BE2C (cell line): ENCODE measurements at regions not wholly inside any gene's neighbourhood (a gene's known extent, or its start where the extent isn't known, plus 50 kb on each side); places are given as distances from the start of the nearest gene placed in this dataset.
"Not testable (repeated sequence)": the region's sequence is repeated elsewhere in the genome, so short reads cannot be mapped to it uniquely, and the experiment has no call there.

Experiments used
- DNase-seq: peaks from one replicate; pipeline ENCODE4 v3.0.0-alpha.2; 2020
- H3K27me3 ChIP-seq: fragments of 250-450 bp; sonication (Bioruptor Pico); 2 replicates; pipeline ENCODE4 v1.5.1; 2020; ENCODE audit warnings: mild to moderate bottlenecking
- H3K36me3 ChIP-seq: fragments of 250-450 bp; sonication (Bioruptor Pico); 2 replicates; pipeline ENCODE4 v1.5.1; 2020; ENCODE audit warnings: mild to moderate bottlenecking
- H3K4me1 ChIP-seq: fragments of 250-450 bp; sonication (Bioruptor Pico); 2 replicates; pipeline ENCODE4 v1.5.1; 2020
- H3K4me3 ChIP-seq: 2 replicates; pipeline ENCODE4 v1.5.1; 2011; ENCODE audit warnings: low read depth, low read length
- H3K9me3 ChIP-seq: fragments of 250-450 bp; sonication (Bioruptor Pico); 2 replicates; pipeline ENCODE4 v1.5.1; 2020

DNA sequence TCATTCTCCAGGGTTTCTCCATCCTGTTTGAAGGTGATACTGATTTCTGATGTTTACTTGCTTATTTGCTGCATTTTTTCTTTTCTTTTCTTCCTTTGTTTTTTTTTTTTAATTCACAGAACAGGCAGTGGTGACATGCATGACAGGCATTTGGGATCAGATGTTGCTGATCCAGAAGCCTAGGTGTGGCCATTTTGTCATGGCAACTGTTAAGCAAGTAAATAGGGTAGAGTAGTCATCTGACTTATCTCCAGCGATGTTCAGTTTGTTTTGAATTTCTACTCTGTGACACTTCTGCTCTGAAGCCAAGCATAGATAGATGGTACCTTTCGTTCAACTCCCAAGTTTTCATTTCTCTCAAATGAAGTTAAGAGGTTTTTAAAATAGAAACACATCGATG lies 74.9 kb upstream of the FAM72C start:
- not testable (repeated sequence) for H3K4me1 ChIP-seq, H3K4me3 ChIP-seq, H3K27me3 ChIP-seq, DNase-seq, H3K9me3 ChIP-seq, H3K36me3 ChIP-seq

DNA sequence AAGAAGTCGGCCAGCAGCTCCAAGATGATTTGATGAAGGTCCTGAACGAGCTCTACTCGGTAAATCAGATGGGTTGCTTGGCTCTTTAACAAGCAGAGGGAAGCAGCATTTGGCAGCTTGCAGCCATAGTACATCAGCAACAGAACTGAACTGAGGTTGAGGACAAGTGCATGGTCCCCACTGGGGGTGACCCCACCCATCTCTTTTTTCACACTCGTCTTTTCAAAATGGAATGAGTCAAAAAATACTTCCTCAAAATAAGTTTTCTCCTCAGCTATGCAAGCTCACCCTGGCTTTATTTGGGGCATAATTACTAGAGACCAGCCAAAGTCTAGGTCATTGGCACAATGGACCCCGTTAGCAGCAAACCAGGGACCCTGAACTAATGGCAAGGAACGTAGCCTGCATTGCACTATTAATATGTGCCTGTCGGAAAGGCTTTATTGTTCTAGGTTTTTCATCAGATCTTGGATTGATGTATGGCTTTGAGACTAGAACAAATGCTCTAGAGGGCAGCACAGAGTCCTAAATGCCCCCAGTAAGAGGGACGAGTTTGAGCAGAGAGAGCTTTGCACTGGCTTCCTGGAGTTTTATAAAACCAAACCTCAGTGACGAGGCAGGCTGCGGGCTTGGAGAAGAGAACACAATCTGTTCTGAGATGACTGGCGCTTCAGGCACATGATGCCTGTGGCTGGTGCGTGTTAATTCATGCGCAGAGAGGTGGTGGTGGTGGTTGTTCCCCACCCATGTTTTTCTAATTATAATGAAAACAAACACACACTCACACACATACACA lies 74.2 kb upstream of the FAM72C start:
- not testable (repeated sequence) for H3K4me3 ChIP-seq, H3K27me3 ChIP-seq, H3K36me3 ChIP-seq, H3K4me1 ChIP-seq, H3K9me3 ChIP-seq, DNase-seq

DNA sequence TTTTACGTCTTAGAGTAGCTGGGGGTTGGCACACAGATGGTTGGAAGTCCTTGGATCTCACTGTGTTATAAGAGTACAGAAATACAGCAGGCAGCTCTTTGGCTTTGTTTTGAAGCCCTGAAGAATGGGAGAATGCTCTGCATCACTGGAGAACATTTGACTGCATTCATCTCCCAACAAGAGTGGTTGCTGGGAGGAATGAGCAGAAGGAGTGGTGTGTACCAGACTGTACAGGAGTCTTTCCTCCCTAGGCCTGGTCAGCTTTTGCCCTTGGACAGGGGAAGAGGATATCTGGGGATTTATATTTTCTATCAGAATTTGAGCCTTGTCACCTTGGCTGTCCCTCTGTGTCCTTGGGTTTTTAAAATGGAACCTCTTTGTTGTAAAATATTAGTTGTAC lies 70.5 kb upstream of the FAM72C start:
- H3K9me3 ChIP-seq, H3K4me1 ChIP-seq, H3K27me3 ChIP-seq, H3K36me3 ChIP-seq, H3K4me3 ChIP-seq, DNase-seq: not testable (repeated sequence)

DNA sequence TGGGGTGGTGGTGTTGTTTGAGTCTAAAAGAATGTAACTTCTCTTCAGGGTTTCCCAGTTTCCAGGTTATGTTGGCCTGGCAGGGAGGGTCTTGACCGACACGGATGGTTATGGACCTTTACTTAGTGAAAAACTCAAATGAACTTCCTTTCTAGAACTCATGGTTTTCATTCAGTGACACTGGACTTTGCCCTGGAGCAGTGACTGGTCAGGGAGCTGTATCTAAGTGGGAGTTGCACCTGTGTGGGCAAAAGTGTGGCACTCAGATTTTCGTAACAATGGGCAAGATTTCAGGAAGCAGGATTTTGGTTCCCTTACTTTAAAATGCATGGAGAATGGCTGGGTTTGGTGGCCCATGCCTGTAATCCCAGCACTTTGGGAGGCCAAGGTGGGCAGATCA lies 68.5 kb upstream of the FAM72C start:
- H3K4me1 ChIP-seq, H3K27me3 ChIP-seq, H3K9me3 ChIP-seq, DNase-seq, H3K36me3 ChIP-seq, H3K4me3 ChIP-seq: not testable (repeated sequence)

DNA sequence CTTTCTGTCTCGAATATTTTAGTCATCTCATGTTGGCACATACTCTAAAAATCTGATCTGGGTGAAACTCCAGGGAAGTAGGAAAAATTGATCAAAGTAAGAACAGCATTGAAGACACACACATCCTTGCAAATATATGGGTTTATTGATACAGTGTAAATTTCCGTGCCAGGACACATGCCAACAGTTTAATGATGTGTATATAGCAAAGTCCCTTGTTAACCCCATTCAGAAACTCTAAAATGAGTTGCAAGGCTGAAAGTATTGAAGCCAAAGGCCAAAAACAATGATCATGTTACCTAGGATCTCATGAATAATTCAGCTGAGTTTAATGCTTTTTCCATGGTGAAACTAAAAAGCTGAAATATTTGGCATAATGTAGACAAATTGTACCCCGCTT lies 62.3 kb upstream of the FAM72C start:
- H3K27me3 ChIP-seq, H3K36me3 ChIP-seq, DNase-seq, H3K4me1 ChIP-seq, H3K4me3 ChIP-seq, H3K9me3 ChIP-seq: not testable (repeated sequence)

DNA sequence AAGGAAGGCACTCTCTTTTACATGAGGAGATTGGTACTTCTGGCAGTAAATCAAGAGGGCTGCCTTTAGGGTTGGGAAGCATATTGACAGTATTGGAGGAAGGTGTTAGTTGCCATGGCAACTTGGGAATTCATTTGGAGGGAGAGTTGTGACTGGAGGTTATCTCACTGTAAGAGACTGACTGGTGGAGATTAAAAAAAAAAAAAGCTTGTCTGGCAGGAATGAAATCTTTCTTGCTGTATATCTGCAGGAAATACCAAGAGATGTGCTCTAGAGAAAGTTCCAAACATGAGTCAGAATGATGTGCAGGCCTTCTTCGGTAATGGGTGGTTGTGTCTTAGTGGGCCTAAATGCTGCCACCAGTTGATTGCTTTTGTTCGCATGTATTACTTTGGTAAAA lies 59.8 kb upstream of the FAM72C start:
- H3K36me3 ChIP-seq, DNase-seq, H3K27me3 ChIP-seq, H3K4me3 ChIP-seq, H3K9me3 ChIP-seq, H3K4me1 ChIP-seq: not testable (repeated sequence)

DNA sequence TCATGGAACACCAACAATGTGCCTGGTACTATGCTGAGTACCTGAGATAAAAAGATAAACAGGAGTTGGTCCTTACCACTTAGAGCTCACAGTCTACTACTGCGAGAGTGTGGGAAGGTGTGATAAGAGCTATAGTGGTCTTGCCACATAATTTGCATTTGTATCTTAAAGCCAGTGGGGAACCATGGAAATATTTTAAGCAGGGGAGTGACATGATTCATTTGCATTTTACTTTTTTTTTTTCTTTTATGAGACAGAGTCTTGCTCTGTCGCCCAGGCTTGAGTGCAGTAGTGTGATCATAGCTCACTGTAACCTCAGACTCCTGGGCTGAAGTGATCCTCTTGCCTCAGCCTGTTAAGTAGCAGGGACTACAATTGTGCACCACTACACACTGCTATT lies 54.2 kb upstream of the FAM72C start:
- H3K36me3 ChIP-seq, H3K27me3 ChIP-seq, DNase-seq, H3K9me3 ChIP-seq, H3K4me3 ChIP-seq, H3K4me1 ChIP-seq: not testable (repeated sequence)

DNA sequence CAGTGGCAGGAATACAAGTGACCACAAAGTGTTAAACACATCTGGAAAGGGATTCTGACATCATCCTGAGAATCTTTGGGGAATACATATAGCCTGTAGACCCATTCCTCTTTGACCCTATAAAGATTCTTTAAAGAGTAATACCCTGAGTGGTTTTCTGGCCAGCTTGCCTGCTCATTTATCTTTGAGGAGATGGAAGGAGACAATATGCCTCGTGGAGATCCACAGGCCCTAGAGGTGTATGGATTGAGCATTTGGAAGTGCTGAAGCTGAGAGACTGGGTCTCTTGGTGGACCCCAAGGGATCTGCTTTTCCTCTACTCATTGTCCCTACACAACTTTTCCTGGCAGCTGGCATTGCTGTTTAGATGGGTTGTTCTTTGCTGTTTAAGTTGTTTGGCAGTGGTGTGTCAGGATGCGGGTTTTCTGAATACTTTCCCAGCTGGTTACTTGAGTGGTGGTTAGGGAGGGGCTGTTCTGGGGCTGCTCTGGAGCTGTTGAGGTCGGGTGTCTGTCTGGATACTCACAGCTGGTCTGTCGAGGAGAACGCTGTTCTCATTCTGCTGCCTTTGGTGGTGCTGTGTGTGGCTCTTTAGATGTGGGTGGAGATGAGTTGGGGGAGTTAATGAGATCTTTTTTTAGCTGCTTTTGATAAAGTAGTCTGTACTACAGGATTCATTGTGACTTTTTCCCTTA lies 50.1 kb upstream of the FAM72C start:
- not testable (repeated sequence) for H3K36me3 ChIP-seq, H3K4me1 ChIP-seq, H3K4me3 ChIP-seq, H3K27me3 ChIP-seq, DNase-seq, H3K9me3 ChIP-seq
